ENCODE measurements at regions not wholly inside any gene's neighbourhood (a gene's known extent, or its start where the extent isn't known, plus 50 kb on each side); places are given as distances from the start of the nearest gene placed in this dataset.

- Histone ChIP-seq H3K4me1 (ENCODE audit: control insufficient read depth in 4 of 4, insufficient read depth in 4 of 4, low read length in 3 of 4) (no peaks in the 10 kb centered on the region), H3K36me3 (ENCODE audit: control insufficient read depth in 4 of 4, insufficient read depth in 3 of 4, low read depth in 1 of 4, low read length in 3 of 4) (no peaks in the 10 kb centered on the region), H3K9me3 (ENCODE audit: control insufficient read depth in 4 of 4, low read length in 3 of 4) (no peaks in the 10 kb centered on the region), H3K27ac (ENCODE audit: low read depth in 1 of 2, low read length in 2 of 2) (no peak overlapping the region), H3K27me3 (ENCODE audit: control insufficient read depth in 4 of 4, insufficient read depth in 4 of 4, low read length in 3 of 4) (no peaks in the 10 kb centered on the region), H3K9ac (ENCODE audit: low read depth in 1 of 2, low read length in 2 of 2) (no peak overlapping the region), H3K4me3 (ENCODE audit: low read depth in 1 of 3, low read length in 3 of 3) (no peak overlapping the region)
- TF ChIP-seq FOXA1 (IDR thresholded peaks at IDR 0.05) (no peak), ATF3 (IDR thresholded peaks at IDR 0.05) (no peak), HNF4G (IDR thresholded peaks at IDR 0.05) (no peak), EGR1 (IDR thresholded peaks at IDR 0.05; ENCODE audit: low read depth in 2 of 2) (no peak), YY1 (IDR thresholded peaks at IDR 0.05) (no peak), HNF4A (conservative IDR thresholded peaks at IDR 0.05) (no peak), FOXA2 (IDR thresholded peaks at IDR 0.05) (no peak), CTCF (IDR thresholded peaks at IDR 0.05; ENCODE audit: low read depth, low read length, missing input control) (no peak), RAD21 (IDR thresholded peaks at IDR 0.05) (no peak), NR2F2 (IDR thresholded peaks at IDR 0.05) (no peak), JUND (IDR thresholded peaks at IDR 0.05) (no peak), SP1 (IDR thresholded peaks at IDR 0.05) (no peak), TAF1 (conservative IDR thresholded peaks at IDR 0.05) (no peak), MAX (IDR thresholded peaks at IDR 0.05) (no peak), RXRA (IDR thresholded peaks at IDR 0.05) (no peak), GABPA (IDR thresholded peaks at IDR 0.05 in 1 of 2, conservative IDR thresholded peaks at IDR 0.05 in 1 of 2) (no peak)
- TF ChIP-seq, protein P1, sequence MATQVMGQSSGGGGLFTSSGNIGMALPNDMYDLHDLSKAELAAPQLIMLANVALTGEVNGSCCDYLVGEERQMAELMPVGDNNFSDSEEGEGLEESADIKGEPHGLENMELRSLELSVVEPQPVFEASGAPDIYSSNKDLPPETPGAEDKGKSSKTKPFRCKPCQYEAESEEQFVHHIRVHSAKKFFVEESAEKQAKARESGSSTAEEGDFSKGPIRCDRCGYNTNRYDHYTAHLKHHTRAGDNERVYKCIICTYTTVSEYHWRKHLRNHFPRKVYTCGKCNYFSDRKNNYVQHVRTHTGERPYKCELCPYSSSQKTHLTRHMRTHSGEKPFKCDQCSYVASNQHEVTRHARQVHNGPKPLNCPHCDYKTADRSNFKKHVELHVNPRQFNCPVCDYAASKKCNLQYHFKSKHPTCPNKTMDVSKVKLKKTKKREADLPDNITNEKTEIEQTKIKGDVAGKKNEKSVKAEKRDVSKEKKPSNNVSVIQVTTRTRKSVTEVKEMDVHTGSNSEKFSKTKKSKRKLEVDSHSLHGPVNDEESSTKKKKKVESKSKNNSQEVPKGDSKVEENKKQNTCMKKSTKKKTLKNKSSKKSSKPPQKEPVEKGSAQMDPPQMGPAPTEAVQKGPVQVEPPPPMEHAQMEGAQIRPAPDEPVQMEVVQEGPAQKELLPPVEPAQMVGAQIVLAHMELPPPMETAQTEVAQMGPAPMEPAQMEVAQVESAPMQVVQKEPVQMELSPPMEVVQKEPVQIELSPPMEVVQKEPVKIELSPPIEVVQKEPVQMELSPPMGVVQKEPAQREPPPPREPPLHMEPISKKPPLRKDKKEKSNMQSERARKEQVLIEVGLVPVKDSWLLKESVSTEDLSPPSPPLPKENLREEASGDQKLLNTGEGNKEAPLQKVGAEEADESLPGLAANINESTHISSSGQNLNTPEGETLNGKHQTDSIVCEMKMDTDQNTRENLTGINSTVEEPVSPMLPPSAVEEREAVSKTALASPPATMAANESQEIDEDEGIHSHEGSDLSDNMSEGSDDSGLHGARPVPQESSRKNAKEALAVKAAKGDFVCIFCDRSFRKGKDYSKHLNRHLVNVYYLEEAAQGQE (IDR thresholded peaks at IDR 0.05): no peak
- TF ChIP-seq, protein P2, sequence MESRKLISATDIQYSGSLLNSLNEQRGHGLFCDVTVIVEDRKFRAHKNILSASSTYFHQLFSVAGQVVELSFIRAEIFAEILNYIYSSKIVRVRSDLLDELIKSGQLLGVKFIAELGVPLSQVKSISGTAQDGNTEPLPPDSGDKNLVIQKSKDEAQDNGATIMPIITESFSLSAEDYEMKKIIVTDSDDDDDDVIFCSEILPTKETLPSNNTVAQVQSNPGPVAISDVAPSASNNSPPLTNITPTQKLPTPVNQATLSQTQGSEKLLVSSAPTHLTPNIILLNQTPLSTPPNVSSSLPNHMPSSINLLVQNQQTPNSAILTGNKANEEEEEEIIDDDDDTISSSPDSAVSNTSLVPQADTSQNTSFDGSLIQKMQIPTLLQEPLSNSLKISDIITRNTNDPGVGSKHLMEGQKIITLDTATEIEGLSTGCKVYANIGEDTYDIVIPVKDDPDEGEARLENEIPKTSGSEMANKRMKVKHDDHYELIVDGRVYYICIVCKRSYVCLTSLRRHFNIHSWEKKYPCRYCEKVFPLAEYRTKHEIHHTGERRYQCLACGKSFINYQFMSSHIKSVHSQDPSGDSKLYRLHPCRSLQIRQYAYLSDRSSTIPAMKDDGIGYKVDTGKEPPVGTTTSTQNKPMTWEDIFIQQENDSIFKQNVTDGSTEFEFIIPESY (IDR thresholded peaks at IDR 0.05): no peak
- DNase-seq (ENCODE audit: low spot score): no peak
Observed at GRCh38 chr4:137994853-137995252, 247.3 kb downstream of the SLC7A11 start.

Measured in liver (tissue), 7 donors.